GM23338 (cell line): ENCODE measurements at regions not wholly inside any gene's neighbourhood (a gene's known extent, or its start where the extent isn't known, plus 50 kb on each side); places are given as distances from the start of the nearest gene placed in this dataset.

Experiments used
- ATAC-seq: fragments of 200-7000 bp; cut with Tn5 transposase; 3 replicates; pipeline ENCODE4 v1.9.1; 2020
- DNase-seq: peaks from one replicate; pipeline ENCODE4 v3.0.0-alpha.2; 2015; ENCODE audit warnings: low spot score
- H2AFZ ChIP-seq: fragments of 200-600 bp; sonication (generic); 2 replicates; pipeline ENCODE4 v1.8.0; 2016; ENCODE audit warnings: antibody characterized with exemption, mild to moderate bottlenecking, moderate library complexity
- H3F3A ChIP-seq: fragments of 200-600 bp; sonication (generic); replicated peaks from 2 replicates; pipeline ENCODE4 v1.8.0; 2017; ENCODE audit warnings: antibody characterized with exemption, mixed run types, low read depth
- H3K27ac ChIP-seq: fragments of 200-600 bp; sonication (generic); 2 replicates; pipeline ENCODE4 v1.6.1; 2016; ENCODE audit warnings: low read depth
- H3K27me3 ChIP-seq: fragments of 200-600 bp; sonication (generic); 2 replicates; pipeline ENCODE4 v1.8.0; 2016; ENCODE audit warnings: mild to moderate bottlenecking, mixed run types, moderate library complexity; ENCODE audit not compliant: insufficient read depth
- H3K36me3 ChIP-seq: fragments of 200-600 bp; sonication (generic); 2 replicates; pipeline ENCODE4 v1.8.0; 2016; ENCODE audit warnings: mild to moderate bottlenecking; ENCODE audit not compliant: insufficient read depth
- H3K4me1 ChIP-seq: fragments of 200-600 bp; sonication (generic); 2 replicates; pipeline ENCODE4 v1.8.0; 2016; ENCODE audit warnings: mild to moderate bottlenecking, moderate library complexity; ENCODE audit not compliant: insufficient read depth
- H3K4me2 ChIP-seq: fragments of 200-600 bp; sonication (generic); 2 replicates; pipeline ENCODE4 v1.7.1; 2017; ENCODE audit warnings: mixed run types
- H3K4me3 ChIP-seq: fragments of 200-600 bp; sonication (generic); 2 replicates; pipeline ENCODE4 v1.6.1; 2016; ENCODE audit warnings: mixed run types
- H3K79me2 ChIP-seq: fragments of 200-600 bp; sonication (generic); replicated peaks from 2 replicates; pipeline ENCODE4 v1.8.0; 2017; ENCODE audit warnings: mild to moderate bottlenecking; ENCODE audit not compliant: insufficient read depth
- H3K9me2 ChIP-seq: fragments of 200-600 bp; sonication (generic); 2 replicates; pipeline ENCODE4 v1.8.0; 2017; ENCODE audit not compliant: insufficient read depth
- H4K20me1 ChIP-seq: fragments of 200-600 bp; sonication (generic); replicated peaks from 2 replicates; pipeline ENCODE4 v1.8.0; 2017; ENCODE audit warnings: mild to moderate bottlenecking; ENCODE audit not compliant: insufficient read depth
- H3K27ac Mint-ChIP-seq: 2 replicates; pipeline ENCODE4 v1.8.0; 2020; ENCODE audit warnings: inconsistent platforms, mild to moderate bottlenecking, moderate library complexity, mixed read lengths
- H3K27me3 Mint-ChIP-seq: 3 replicates; pipeline ENCODE4 v1.8.0; 2022; ENCODE audit warnings: low read depth, mild to moderate bottlenecking, moderate library complexity, mixed read lengths, inconsistent platforms; ENCODE audit not compliant: insufficient read depth, poor library complexity
- H3K36me3 Mint-ChIP-seq: 3 replicates; pipeline ENCODE4 v1.8.0; 2021; ENCODE audit warnings: low read depth, mild to moderate bottlenecking, inconsistent platforms, moderate library complexity, mixed read lengths
- H3K4me1 Mint-ChIP-seq: 3 replicates; pipeline ENCODE4 v1.8.0; 2020; ENCODE audit warnings: mild to moderate bottlenecking, inconsistent platforms, mixed read lengths
- H3K4me3 Mint-ChIP-seq: 3 replicates; pipeline ENCODE4 v1.8.0; 2021; ENCODE audit warnings: moderate library complexity, mild to moderate bottlenecking, inconsistent platforms, mixed read lengths
- H3K9me3 Mint-ChIP-seq: 3 replicates; pipeline ENCODE4 v1.8.0; 2020; ENCODE audit warnings: moderate library complexity, mild to moderate bottlenecking, inconsistent platforms, mixed read lengths
- CREB1 ChIP-seq: fragments of 250-450 bp; sonication (Bioruptor Pico); IDR thresholded peaks from 2 replicates; pipeline ENCODE4 v1.5.0; 2020; ENCODE audit warnings: low read depth, mild to moderate bottlenecking, moderate library complexity
- CTCF ChIP-seq, 2 experiments: fragments of 200-600 bp in 1 of 2; sonication (generic) in 1 of 2; conservative IDR thresholded peaks; 2 replicates each; pipeline versions ENCODE4 v1.5.1 to v1.6.1; 2016 to 2017; ENCODE audit warnings: antibody characterized with exemption in 2 of 2, low read depth in 2 of 2, mild to moderate bottlenecking in 2 of 2, moderate library complexity in 1 of 2
- ETS1 ChIP-seq: IDR thresholded peaks from 2 replicates; pipeline ENCODE4 v1.6.1; 2016; ENCODE audit warnings: antibody characterized with exemption
- EZH2 ChIP-seq: fragments of 200-600 bp; sonication (generic); IDR thresholded peaks from one replicate; pipeline ENCODE4 v1.8.0; 2017; ENCODE audit warnings: antibody characterized with exemption, mild to moderate bottlenecking, low read depth; ENCODE audit not compliant: unreplicated experiment
- EZH2phosphoT487 ChIP-seq: fragments of 200-600 bp; sonication (generic); IDR thresholded peaks from one replicate; pipeline ENCODE4 v1.8.1; 2018; ENCODE audit warnings: antibody characterized with exemption; ENCODE audit not compliant: unreplicated experiment
- JUNB ChIP-seq: IDR thresholded peaks from one replicate; pipeline ENCODE4 v1.6.1; 2016; ENCODE audit warnings: antibody characterized with exemption; ENCODE audit not compliant: unreplicated experiment
- NANOG ChIP-seq: IDR thresholded peaks from 2 replicates; pipeline ENCODE4 v1.6.1; 2016; ENCODE audit warnings: antibody characterized with exemption, borderline replicate concordance
- POLR2AphosphoS5 ChIP-seq: IDR thresholded peaks from 2 replicates; pipeline ENCODE4 v1.6.1; 2016; ENCODE audit warnings: antibody characterized with exemption, low read depth
- REST ChIP-seq: IDR thresholded peaks from one replicate; pipeline ENCODE4 v1.6.1; 2018; ENCODE audit warnings: antibody characterized with exemption; ENCODE audit not compliant: unreplicated experiment
- STAT1 ChIP-seq: IDR thresholded peaks from one replicate; pipeline ENCODE4 v1.6.1; 2016; ENCODE audit warnings: antibody characterized with exemption; ENCODE audit not compliant: unreplicated experiment
- ZNF114 ChIP-seq: fragments of 250-450 bp; sonication (Bioruptor Pico); IDR thresholded peaks from 2 replicates; pipeline ENCODE4 v1.5.0; 2020; ENCODE audit warnings: mild to moderate bottlenecking, moderate library complexity
- ZNF331 ChIP-seq: fragments of 250-450 bp; sonication (Bioruptor Pico); IDR thresholded peaks from 2 replicates; pipeline ENCODE4 v1.5.0; 2020; ENCODE audit warnings: low read depth, mild to moderate bottlenecking, moderate library complexity
- ZNF462 ChIP-seq: fragments of 250-450 bp; sonication (Bioruptor Pico); IDR thresholded peaks from 2 replicates; pipeline ENCODE4 v1.5.0; 2020; ENCODE audit warnings: mild to moderate bottlenecking, moderate library complexity

GRCh38 chr17:30580916-30581315 is 103.7 kb downstream of the GOSR1 start:
- H3K36me3 Mint-ChIP-seq, result no peaks in the 10 kb centered on the region
- peaks cover 5% of the 10 kb centered on the region for H3K27me3 Mint-ChIP-seq

More at GRCh38 chr17:30580916-30581315, 103.7 kb downstream of the GOSR1 start:
- Mint-ChIP-seq H3K4me3 (no peak overlapping the region), H3K9me3 (no peaks in the 10 kb centered on the region), H3K4me1 (peaks cover 14% of the 10 kb centered on the region), H3K27ac (no peak overlapping the region)
- no peaks in the 10 kb centered on the region for H3F3A ChIP-seq
- H3K27me3 ChIP-seq, result no peaks in the 10 kb centered on the region
- no peaks in the 10 kb centered on the region for H3K9me2 ChIP-seq
- H3K4me2 ChIP-seq, result no peak overlapping the region
- H3K27ac ChIP-seq, result no peak overlapping the region
- H3K36me3 ChIP-seq, result no peaks in the 10 kb centered on the region
- no peak for DNase-seq
- no peak for TF ChIP-seq ZNF114 (CRISPR knock-in tag)
- no peak for TF ChIP-seq JUNB
- TF ChIP-seq POLR2AphosphoS5, result no peak
- no peak for TF ChIP-seq NANOG
- TF ChIP-seq EZH2phosphoT487, result no peak
- no peak for TF ChIP-seq ZNF331
- no peak for TF ChIP-seq CTCF (conservative IDR thresholded peaks at IDR 0.05; ENCODE audit: low read depth in 2 of 2)
- no peak for TF ChIP-seq EZH2
- no peak for TF ChIP-seq ETS1
- TF ChIP-seq ZNF462 (CRISPR knock-in tag), result no peak
- TF ChIP-seq REST, result no peak
- TF ChIP-seq CREB1, result no peak
- TF ChIP-seq STAT1, result no peak
- H3K4me3 ChIP-seq, result no peak overlapping the region
- no peak overlapping the region for H2AFZ ChIP-seq
- H3K79me2 ChIP-seq, result no peaks in the 10 kb centered on the region
- H3K4me1 ChIP-seq, result peaks cover 11% of the 10 kb centered on the region
- no peak for ATAC-seq
- H4K20me1 ChIP-seq, result no peaks in the 10 kb centered on the region
